Activated CD8-positive, alpha-beta memory T cell treated with anti-CD3 and anti-CD28 coated beads for 4 hours (primary cell): ENCODE measurements at regions not wholly inside any gene's neighbourhood (a gene's known extent, or its start where the extent isn't known, plus 50 kb on each side); places are given as distances from the start of the nearest gene placed in this dataset.
"Not testable (repeated sequence)": the region's sequence is repeated elsewhere in the genome, so short reads cannot be mapped to it uniquely, and the experiment has no call there.

Experiments
- DNase-seq, 2 donors: peaks; one replicate each; pipeline ENCODE4 v3.0.0-alpha.2; 2020; ENCODE audit warnings: low read depth in 2 of 2

GRCh38 chr6:56806368-56806767, 148.5 kb upstream of the BEND6 start:
- no peak for DNase-seq

- DNase-seq: no peak
Observed at GRCh38 chr6:56804996-56805395, 149.9 kb upstream of the BEND6 start.

- DNase-seq: no peak
Observed at GRCh38 chr6:56803594-56803993, 151.3 kb upstream of the BEND6 start.

- DNase-seq: no peak
Observed at GRCh38 chr6:56802584-56802983, 152.3 kb upstream of the BEND6 start.

GRCh38 chr6:56799989-56800388, 154.9 kb upstream of the BEND6 start:
- DNase-seq: no peak

- DNase-seq: no peak
Observed at GRCh38 chr6:56798163-56798562, 155.5 kb upstream of the DST start.

- no peak for DNase-seq
Observed at GRCh38 chr6:56796196-56796532, 153.5 kb upstream of the DST start.

GRCh38 chr6:56795466-56796195, 152.9 kb upstream of the DST start:
- no peak for DNase-seq

- no peak for DNase-seq
Observed at GRCh38 chr6:56794421-56794820, 151.7 kb upstream of the DST start.

GRCh38 chr6:56793938-56794337, 151.2 kb upstream of the DST start:
- DNase-seq: no peak

GRCh38 chr6:56790414-56790813, 147.7 kb upstream of the DST start:
- DNase-seq: no peak

GRCh38 chr6:56789879-56790278, 147.2 kb upstream of the DST start:
- no peak for DNase-seq

- no peak for DNase-seq
Observed at GRCh38 chr6:56789342-56789741, 146.7 kb upstream of the DST start.

GRCh38 chr6:56787209-56787608, 144.5 kb upstream of the DST start:
- DNase-seq: no peak

- DNase-seq: no peak
Observed at GRCh38 chr6:56786256-56786655, 143.6 kb upstream of the DST start.

GRCh38 chr6:56785536-56785935, 142.8 kb upstream of the DST start:
- DNase-seq: not testable (repeated sequence)

GRCh38 chr6:56780109-56780508, 137.4 kb upstream of the DST start:
- DNase-seq: not testable (repeated sequence)

GRCh38 chr6:56778503-56778902, 135.8 kb upstream of the DST start:
- not testable (repeated sequence) for DNase-seq

GRCh38 chr6:56775498-56776166, 132.9 kb upstream of the DST start:
- no peak for DNase-seq

- DNase-seq: no peak
Observed at GRCh38 chr6:56772737-56773184, 130.1 kb upstream of the DST start.

- DNase-seq: no peak
Observed at GRCh38 chr6:56771929-56772607, 129.4 kb upstream of the DST start.

- DNase-seq: no peak
Observed at GRCh38 chr6:56771189-56771588, 128.5 kb upstream of the DST start.

- DNase-seq: no peak
Observed at GRCh38 chr6:56770011-56770520, 127.4 kb upstream of the DST start.
